HCEC 1CT (cell line): ENCODE measurements at regions not wholly inside any gene's neighbourhood (a gene's known extent, or its start where the extent isn't known, plus 50 kb on each side); places are given as distances from the start of the nearest gene placed in this dataset.
"Not testable (repeated sequence)": the region's sequence is repeated elsewhere in the genome, so short reads cannot be mapped to it uniquely, and the experiment has no call there.

ENCODE experiments used
- DNase-seq: peaks from one replicate; pipeline ENCODE4 v3.0.0-alpha.2; 2017

- no peak for DNase-seq
Observed at GRCh38 chr3:152622811-152623167, 212.1 kb upstream of the P2RY1 start.

GRCh38 chr3:152623286-152623911 lies 211.5 kb upstream of the P2RY1 start:
- DNase-seq = no peak

GRCh38 chr3:152626226-152626625 lies 208.7 kb upstream of the P2RY1 start:
- no peak for DNase-seq

- DNase-seq = no peak
Observed at GRCh38 chr3:152628496-152628895, 206.4 kb upstream of the P2RY1 start.

- DNase-seq = no peak
Observed at GRCh38 chr3:152629363-152630122, 205.4 kb upstream of the P2RY1 start.

- no peak for DNase-seq
Observed at GRCh38 chr3:152635389-152635788, 199.5 kb upstream of the P2RY1 start.

- DNase-seq = no peak
Observed at GRCh38 chr3:152636651-152637050, 198.3 kb upstream of the P2RY1 start.

GRCh38 chr3:152638214-152638613 lies 196.7 kb upstream of the P2RY1 start:
- no peak for DNase-seq

GRCh38 chr3:152638707-152639450 lies 196.1 kb upstream of the P2RY1 start:
- no peak for DNase-seq

- no peak for DNase-seq
Observed at GRCh38 chr3:152641198-152641597, 193.7 kb upstream of the P2RY1 start.

GRCh38 chr3:152642658-152643057 lies 192.3 kb upstream of the P2RY1 start:
- DNase-seq = no peak

GRCh38 chr3:152644478-152644877 lies 190.5 kb upstream of the P2RY1 start:
- DNase-seq = no peak

GRCh38 chr3:152646004-152646403 lies 188.9 kb upstream of the P2RY1 start:
- no peak for DNase-seq

GRCh38 chr3:152650177-152650576 lies 184.8 kb upstream of the P2RY1 start:
- no peak for DNase-seq

GRCh38 chr3:152650923-152651322 lies 184.0 kb upstream of the P2RY1 start:
- DNase-seq = not testable (repeated sequence)

GRCh38 chr3:152656214-152656971 lies 178.5 kb upstream of the P2RY1 start:
- no peak for DNase-seq

- DNase-seq = no peak
Observed at GRCh38 chr3:152656972-152657355, 178.0 kb upstream of the P2RY1 start.

GRCh38 chr3:152658977-152659720 lies 175.8 kb upstream of the P2RY1 start:
- DNase-seq = no peak

- DNase-seq = no peak
Observed at GRCh38 chr3:152662157-152662556, 172.8 kb upstream of the P2RY1 start.

GRCh38 chr3:152664766-152665165 lies 170.2 kb upstream of the P2RY1 start:
- no peak for DNase-seq

GRCh38 chr3:152667267-152667666 lies 167.7 kb upstream of the P2RY1 start:
- no peak for DNase-seq

- no peak for DNase-seq
Observed at GRCh38 chr3:152669560-152669959, 165.4 kb upstream of the P2RY1 start.
